OCI-LY3 (cell line): ENCODE measurements at regions not wholly inside any gene's neighbourhood (a gene's known extent, or its start where the extent isn't known, plus 50 kb on each side); places are given as distances from the start of the nearest gene placed in this dataset.

Source experiments
- H2AFZ ChIP-seq: fragments of 200-600, 300-600 bp; shearing (Covaris generic); 2 replicates; pipeline ENCODE4 v1.6.0; 2014; ENCODE audit warnings: antibody characterized with exemption, low read depth, low read length
- H3K27ac ChIP-seq: fragments of 200-600, 300-600 bp; sonication (generic); 2 replicates; pipeline ENCODE4 v1.5.1; 2014; ENCODE audit warnings: mild to moderate bottlenecking, low read length, moderate library complexity, mixed read lengths
- H3K27me3 ChIP-seq: fragments of 200-600, 300-600 bp; sonication (generic); 2 replicates; pipeline ENCODE4 v1.6.1; 2014; ENCODE audit warnings: low read depth, low read length, mixed read lengths
- H3K36me3 ChIP-seq: fragments of 200-600, 300-600 bp; sonication (generic); replicated peaks from 2 replicates; pipeline ENCODE3; 2014; ENCODE audit warnings: low read depth, low read length, mixed read lengths
- H3K4me1 ChIP-seq: fragments of 300-600, 200-600 bp; sonication (generic); 2 replicates; pipeline ENCODE4 v1.6.1; 2014; ENCODE audit warnings: low read length, mixed read lengths
- H3K4me2 ChIP-seq: fragments of 200-600, 300-600 bp; sonication (generic); 2 replicates; pipeline ENCODE4 v1.6.1; 2014; ENCODE audit warnings: low read length, mixed read lengths
- H3K4me3 ChIP-seq: fragments of 300-600, 200-600 bp; sonication (generic); 2 replicates; pipeline ENCODE4 v1.5.1; 2014; ENCODE audit warnings: antibody characterized with exemption, mild to moderate bottlenecking, low read length, moderate library complexity
- H3K79me2 ChIP-seq: fragments of 300-600, 200-600 bp; shearing (Covaris generic); 2 replicates; pipeline ENCODE4 v1.6.1; 2014; ENCODE audit warnings: mild to moderate bottlenecking, low read length, mixed read lengths
- H3K9ac ChIP-seq: fragments of 300-600, 200-600 bp; shearing (Covaris generic); 2 replicates; pipeline ENCODE4 v1.6.0; 2014; ENCODE audit warnings: mild to moderate bottlenecking, low read length, moderate library complexity
- H3K9me3 ChIP-seq: fragments of 200-600, 300-600 bp; shearing (Covaris generic); 2 replicates; pipeline ENCODE4 v1.6.1; 2014; ENCODE audit warnings: low read length, mixed read lengths; ENCODE audit not compliant: insufficient read depth
- H4K20me1 ChIP-seq: fragments of 200-600, 300-600 bp; sonication (generic); 2 replicates; pipeline ENCODE4 v1.6.1; 2016; ENCODE audit warnings: low read length, mixed read lengths; ENCODE audit not compliant: insufficient read depth
- EZH2phosphoT487 ChIP-seq: fragments of 200-600 bp; shearing (Covaris generic); IDR thresholded peaks from 2 replicates; pipeline ENCODE4 v1.6.1; 2018; ENCODE audit warnings: antibody characterized with exemption, mixed run types, low read depth
- TF ChIP-seq, protein P1 (sequence below): fragments of 200-600, 300-600 bp; sonication (generic); IDR thresholded peaks from 2 replicates; pipeline ENCODE4 v1.5.1; 2014; ENCODE audit warnings: antibody characterized with exemption, low read length, low read depth

- 0 out of 2 replicates have a peak, but pooled peaks cover 4% of the 10 kb centered on the region for H3K9me3 ChIP-seq
- H3K4me2 ChIP-seq: no peak overlapping the region
- H3K27me3 ChIP-seq: no peaks in the 10 kb centered on the region
- no peaks in the 10 kb centered on the region for H3K4me1 ChIP-seq
- no peak overlapping the region for H2AFZ ChIP-seq
- H3K79me2 ChIP-seq: no peaks in the 10 kb centered on the region
- H3K27ac ChIP-seq: no peak overlapping the region
- no peak overlapping the region for H3K9ac ChIP-seq
- H3K4me3 ChIP-seq: no peak overlapping the region
- TF ChIP-seq EZH2phosphoT487: no peak
- TF ChIP-seq, protein P1, sequence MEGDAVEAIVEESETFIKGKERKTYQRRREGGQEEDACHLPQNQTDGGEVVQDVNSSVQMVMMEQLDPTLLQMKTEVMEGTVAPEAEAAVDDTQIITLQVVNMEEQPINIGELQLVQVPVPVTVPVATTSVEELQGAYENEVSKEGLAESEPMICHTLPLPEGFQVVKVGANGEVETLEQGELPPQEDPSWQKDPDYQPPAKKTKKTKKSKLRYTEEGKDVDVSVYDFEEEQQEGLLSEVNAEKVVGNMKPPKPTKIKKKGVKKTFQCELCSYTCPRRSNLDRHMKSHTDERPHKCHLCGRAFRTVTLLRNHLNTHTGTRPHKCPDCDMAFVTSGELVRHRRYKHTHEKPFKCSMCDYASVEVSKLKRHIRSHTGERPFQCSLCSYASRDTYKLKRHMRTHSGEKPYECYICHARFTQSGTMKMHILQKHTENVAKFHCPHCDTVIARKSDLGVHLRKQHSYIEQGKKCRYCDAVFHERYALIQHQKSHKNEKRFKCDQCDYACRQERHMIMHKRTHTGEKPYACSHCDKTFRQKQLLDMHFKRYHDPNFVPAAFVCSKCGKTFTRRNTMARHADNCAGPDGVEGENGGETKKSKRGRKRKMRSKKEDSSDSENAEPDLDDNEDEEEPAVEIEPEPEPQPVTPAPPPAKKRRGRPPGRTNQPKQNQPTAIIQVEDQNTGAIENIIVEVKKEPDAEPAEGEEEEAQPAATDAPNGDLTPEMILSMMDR: no peak
- H4K20me1 ChIP-seq: no peaks in the 10 kb centered on the region
- H3K36me3 ChIP-seq: no peaks in the 10 kb centered on the region
These were observed 498.6 kb downstream of the CAAP1 start for GRCh38 chr9:26394025-26394424.

GRCh38 chr9:26392639-26393038, 500.0 kb downstream of the CAAP1 start:
- Histone ChIP-seq H3K79me2 (no peaks in the 10 kb centered on the region), H3K4me1 (no peaks in the 10 kb centered on the region), H3K36me3 (no peaks in the 10 kb centered on the region), H3K4me2 (no peak overlapping the region), H2AFZ (no peak overlapping the region), H3K4me3 (no peak overlapping the region), H3K27ac (no peak overlapping the region), H3K9ac (no peak overlapping the region), H3K9me3 (0 out of 2 replicates have a peak, but pooled peaks cover 4% of the 10 kb centered on the region), H4K20me1 (no peaks in the 10 kb centered on the region), H3K27me3 (no peaks in the 10 kb centered on the region)
- TF ChIP-seq, protein P1: no peak
- TF ChIP-seq EZH2phosphoT487: no peak

DNA sequence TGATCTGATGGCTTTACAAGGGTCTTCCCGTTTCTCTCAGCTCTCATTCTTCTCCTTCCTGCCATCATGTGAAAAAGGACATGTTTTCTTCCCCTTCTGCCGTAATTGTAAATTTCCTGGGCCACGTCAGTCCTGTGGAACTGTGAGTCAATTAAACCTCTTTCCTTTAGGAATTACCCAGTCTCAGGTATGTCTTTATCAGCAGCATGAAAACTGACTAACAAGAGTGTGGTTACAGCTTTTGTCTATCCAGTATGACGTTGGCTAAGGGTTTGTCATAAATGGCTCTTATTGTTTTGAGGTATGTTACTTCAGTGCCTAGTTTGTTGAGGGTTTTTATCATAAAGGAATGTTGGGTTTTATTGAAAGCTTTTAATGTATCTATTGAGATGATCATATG, 501.6 kb downstream of the CAAP1 start:
- no peak overlapping the region for H3K27ac ChIP-seq
- H3K79me2 ChIP-seq: no peaks in the 10 kb centered on the region
- no peaks in the 10 kb centered on the region for H3K4me1 ChIP-seq
- no peak overlapping the region for H3K9ac ChIP-seq
- no peak overlapping the region for H3K4me3 ChIP-seq
- 0 out of 2 replicates have a peak, but pooled peaks cover 4% of the 10 kb centered on the region for H3K9me3 ChIP-seq
- H2AFZ ChIP-seq: no peak overlapping the region
- H3K27me3 ChIP-seq: no peaks in the 10 kb centered on the region
- no peak overlapping the region for H3K4me2 ChIP-seq
- no peaks in the 10 kb centered on the region for H3K36me3 ChIP-seq
- H4K20me1 ChIP-seq: no peaks in the 10 kb centered on the region
- no peak for TF ChIP-seq EZH2phosphoT487
- TF ChIP-seq, protein P1: no peak

GRCh38 chr9:26375448-26375847, 517.2 kb downstream of the CAAP1 start:
- Histone ChIP-seq H4K20me1 (no peaks in the 10 kb centered on the region), H3K4me1 (no peaks in the 10 kb centered on the region), H3K79me2 (no peaks in the 10 kb centered on the region), H3K27ac (no peak overlapping the region), H3K4me3 (no peak overlapping the region), H3K36me3 (no peaks in the 10 kb centered on the region), H2AFZ (no peak overlapping the region), H3K27me3 (no peaks in the 10 kb centered on the region), H3K4me2 (no peak overlapping the region), H3K9ac (no peak overlapping the region), H3K9me3 (no peaks in the 10 kb centered on the region)
- no peak for TF ChIP-seq EZH2phosphoT487
- TF ChIP-seq, protein P1: no peak
